ENCODE measurements at regions not wholly inside any gene's neighbourhood (a gene's known extent, or its start where the extent isn't known, plus 50 kb on each side); places are given as distances from the start of the nearest gene placed in this dataset.

DNA sequence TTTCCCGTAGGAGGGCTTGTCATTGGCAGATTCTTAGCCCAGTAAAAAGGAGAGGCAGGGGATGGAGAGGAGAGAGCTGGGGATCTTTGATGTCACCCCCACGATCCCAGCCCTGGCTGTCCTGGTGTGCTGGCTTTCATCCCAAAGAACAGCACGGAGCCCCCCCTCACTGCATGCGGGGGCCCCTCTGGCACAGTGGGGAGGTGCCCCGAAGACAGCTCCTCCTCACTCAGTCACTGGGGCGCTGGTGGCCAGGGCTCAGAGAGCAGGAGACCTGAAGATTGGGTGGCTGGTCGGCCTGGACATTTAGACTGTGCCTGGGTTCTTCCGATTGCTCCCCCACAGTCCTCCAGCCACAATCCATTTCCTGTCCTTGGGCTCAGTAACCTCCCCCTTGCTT is 207.5 kb downstream of the MELK start:
- TF ChIP-seq, protein P1, sequence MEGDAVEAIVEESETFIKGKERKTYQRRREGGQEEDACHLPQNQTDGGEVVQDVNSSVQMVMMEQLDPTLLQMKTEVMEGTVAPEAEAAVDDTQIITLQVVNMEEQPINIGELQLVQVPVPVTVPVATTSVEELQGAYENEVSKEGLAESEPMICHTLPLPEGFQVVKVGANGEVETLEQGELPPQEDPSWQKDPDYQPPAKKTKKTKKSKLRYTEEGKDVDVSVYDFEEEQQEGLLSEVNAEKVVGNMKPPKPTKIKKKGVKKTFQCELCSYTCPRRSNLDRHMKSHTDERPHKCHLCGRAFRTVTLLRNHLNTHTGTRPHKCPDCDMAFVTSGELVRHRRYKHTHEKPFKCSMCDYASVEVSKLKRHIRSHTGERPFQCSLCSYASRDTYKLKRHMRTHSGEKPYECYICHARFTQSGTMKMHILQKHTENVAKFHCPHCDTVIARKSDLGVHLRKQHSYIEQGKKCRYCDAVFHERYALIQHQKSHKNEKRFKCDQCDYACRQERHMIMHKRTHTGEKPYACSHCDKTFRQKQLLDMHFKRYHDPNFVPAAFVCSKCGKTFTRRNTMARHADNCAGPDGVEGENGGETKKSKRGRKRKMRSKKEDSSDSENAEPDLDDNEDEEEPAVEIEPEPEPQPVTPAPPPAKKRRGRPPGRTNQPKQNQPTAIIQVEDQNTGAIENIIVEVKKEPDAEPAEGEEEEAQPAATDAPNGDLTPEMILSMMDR (IDR thresholded peaks at IDR 0.05), result no peak
- no peak for TF ChIP-seq POLR2A (IDR thresholded peaks at IDR 0.05)

All from adrenal gland (tissue), 5 donors.